Common myeloid progenitor, CD34-positive (primary cell): ENCODE measurements at regions not wholly inside any gene's neighbourhood (a gene's known extent, or its start where the extent isn't known, plus 50 kb on each side); places are given as distances from the start of the nearest gene placed in this dataset.

Experiments used
- CTCF ChIA-PET: fragments of 350-600 bp; sonication (Branson Sonifier 250); formaldehyde crosslinking; loops from one replicate; lab custom pipeline; 2021; ENCODE audit warnings: antibody characterized with exemption; lab: Charles Lee
- POLR2A ChIA-PET: fragments of 350-600 bp; sonication (Branson Sonifier 250); formaldehyde crosslinking; loops from one replicate; lab custom pipeline; 2021; ENCODE audit warnings: antibody characterized with exemption; lab: Charles Lee
- DNase-seq, 3 donors: peaks; one replicate each; pipeline versions ENCODE4 v3.0.0 to v3.0.0-alpha.2; 2013
- H3K27ac ChIP-seq, 2 experiments: 1 replicate in 1 of 2; 2 replicates in 1 of 2; pipeline ENCODE4 v1.7.0; 2013; ENCODE audit warnings: inconsistent platforms in 2 of 2, low read length in 2 of 2, mild to moderate bottlenecking in 2 of 2, low read depth in 1 of 2, moderate library complexity in 1 of 2; ENCODE audit not compliant: severe bottlenecking in 2 of 2, insufficient read depth in 1 of 2, poor library complexity in 1 of 2
- H3K27me3 ChIP-seq, 5 experiments: replicated peaks in 2 of 5; 1 replicate in 3 of 5; 2 replicates in 2 of 5; pipeline versions ENCODE4 v1.6.1 to v1.7.0; 2013; ENCODE audit warnings: low read length in 4 of 5, mild to moderate bottlenecking in 2 of 5, moderate library complexity in 2 of 5, inconsistent platforms in 1 of 5; ENCODE audit not compliant: insufficient read depth in 5 of 5, control insufficient read depth in 4 of 5
- H3K36me3 ChIP-seq, 4 experiments: 1 replicate in 2 of 4; 2 replicates in 2 of 4; pipeline versions ENCODE4 v1.6.1 to v1.7.0; 2013; ENCODE audit warnings: low read length in 3 of 4, control low read depth in 1 of 4, mild to moderate bottlenecking in 1 of 4; ENCODE audit not compliant: control insufficient read depth in 4 of 4, insufficient read depth in 4 of 4
- H3K4me1 ChIP-seq, 4 experiments: 1 replicate in 3 of 4; 2 replicates in 1 of 4; pipeline versions ENCODE4 v1.6.1 to v1.7.1; 2013; ENCODE audit warnings: low read length in 3 of 4, mild to moderate bottlenecking in 3 of 4, control low read depth in 1 of 4, inconsistent platforms in 1 of 4, moderate library complexity in 1 of 4; ENCODE audit not compliant: control insufficient read depth in 4 of 4, insufficient read depth in 4 of 4; ENCODE audit errors: control extremely low read depth in 1 of 4
- H3K4me3 ChIP-seq, 7 experiments: 1 replicate in 4 of 7; 2 replicates in 3 of 7; pipeline versions ENCODE4 v1.5.1 to v1.7.0; 2013; ENCODE audit warnings: mild to moderate bottlenecking in 7 of 7, low read length in 6 of 7, moderate library complexity in 6 of 7, inconsistent platforms in 2 of 7, low read depth in 2 of 7, control low read depth in 1 of 7; ENCODE audit not compliant: insufficient read depth in 4 of 7, control insufficient read depth in 1 of 7; ENCODE audit errors: extremely low read depth in 1 of 7
- H3K9me3 ChIP-seq, 5 experiments: 1 replicate in 4 of 5; 2 replicates in 1 of 5; pipeline versions ENCODE4 v1.6.1 to v1.7.1; 2013; ENCODE audit warnings: low read length in 4 of 5, mild to moderate bottlenecking in 2 of 5, inconsistent platforms in 1 of 5, low read depth in 1 of 5, moderate library complexity in 1 of 5; ENCODE audit not compliant: control insufficient read depth in 4 of 5, insufficient read depth in 2 of 5; ENCODE audit errors: control extremely low read depth in 1 of 5
- WGBS: methylation state at CpG from one replicate; pipeline ENCODE4 v1.1.5; 2013; ENCODE audit not compliant: insufficient coverage; 5-methylcytosine and 5-hydroxymethylcytosine counted together

DNA sequence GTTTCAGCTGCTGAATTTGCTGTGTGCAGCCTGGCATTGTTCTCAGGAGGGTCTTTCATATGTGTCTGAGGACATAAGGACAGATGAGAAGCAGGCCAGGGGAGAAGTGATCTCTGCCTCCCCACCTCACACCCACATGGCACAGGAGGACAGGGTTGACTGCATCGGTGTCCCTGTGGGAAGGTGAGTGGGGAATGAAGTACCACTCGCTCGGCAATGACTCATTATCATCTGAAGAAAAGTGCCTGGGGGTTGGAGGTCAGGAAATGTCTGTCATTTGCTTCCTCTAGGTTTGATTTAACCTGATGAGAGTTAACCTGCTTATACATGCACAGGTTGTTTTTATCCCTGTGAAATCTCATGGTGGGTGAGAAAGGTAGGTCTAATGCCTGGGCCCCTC, 195.0 kb downstream of the GADD45G start:
- ChIA-PET CTCF (no interaction called here), POLR2A (no interaction called here)
- Histone ChIP-seq H3K4me1 (no peaks in the 10 kb centered on the region), H3K27ac (no peak overlapping the region), H3K36me3 (no peaks in the 10 kb centered on the region), H3K9me3 (no peaks in the 10 kb centered on the region), H3K27me3 (no peaks in the 10 kb centered on the region), H3K4me3 (no peak overlapping the region)
- no peak for DNase-seq
- no CpG with 5 or more reads among the region's 3 CpGs for WGBS

- Histone ChIP-seq H3K4me3 (no peak overlapping the region), H3K9me3 (no peaks in the 10 kb centered on the region), H3K4me1 (no peaks in the 10 kb centered on the region), H3K27ac (no peak overlapping the region), H3K36me3 (no peaks in the 10 kb centered on the region), H3K27me3 (no peaks in the 10 kb centered on the region)
- ChIA-PET CTCF (no interaction called here), POLR2A (no interaction called here)
- 92% methylated on average over 4 of the region's 4 CpGs for whole genome bisulfite sequencing
- DNase-seq: no peak
Observed at GRCh38 chr9:89801341-89801740, 196.5 kb downstream of the GADD45G start.

DNA sequence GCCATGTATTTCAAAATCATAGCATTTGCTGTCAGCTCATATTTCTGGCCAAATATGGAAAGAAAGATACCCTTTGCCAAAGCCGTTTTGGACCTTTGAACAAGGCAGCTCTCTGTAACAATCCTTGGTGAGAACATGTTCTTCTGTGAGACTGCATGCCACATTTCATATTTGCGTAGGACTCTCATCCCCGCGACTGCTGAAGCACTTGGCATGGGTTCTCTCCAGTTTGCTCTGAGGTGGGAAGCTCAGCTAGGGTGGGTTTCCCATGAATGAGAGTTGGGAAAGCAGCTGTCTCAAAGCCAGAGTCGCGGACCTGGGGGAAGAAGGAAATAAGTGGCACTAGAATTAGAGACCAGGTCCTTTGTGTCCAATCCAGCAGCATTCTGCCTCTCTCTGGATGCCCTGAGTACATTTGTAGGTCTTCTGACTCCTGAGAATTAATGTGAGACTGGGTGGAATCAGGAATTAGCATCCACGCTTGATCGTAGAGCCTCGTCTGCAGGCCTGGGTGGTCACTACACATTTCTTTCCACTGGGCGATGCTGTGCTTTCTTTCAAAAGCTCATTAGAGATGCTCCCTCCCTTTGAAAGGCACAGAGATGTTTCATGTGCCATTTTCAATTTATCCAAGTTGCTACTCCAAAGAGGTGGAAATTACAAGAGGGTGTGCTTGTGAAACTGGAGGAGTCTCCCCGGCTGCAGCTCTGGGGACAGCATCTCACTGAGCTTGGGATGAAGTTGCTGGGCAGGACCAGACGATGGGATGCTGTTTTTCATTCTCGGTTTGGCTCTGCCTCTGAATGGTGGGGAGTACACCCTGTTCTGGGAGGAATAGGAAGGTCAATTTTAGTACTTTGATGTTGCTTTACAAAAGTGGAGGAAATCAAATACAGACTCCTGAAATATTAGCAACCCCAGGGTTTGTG, 197.2 kb downstream of the GADD45G start:
- Histone ChIP-seq H3K4me1 (no peaks in the 10 kb centered on the region), H3K27ac (no peak overlapping the region), H3K36me3 (no peaks in the 10 kb centered on the region), H3K27me3 (no peaks in the 10 kb centered on the region), H3K4me3 (no peak overlapping the region), H3K9me3 (no peaks in the 10 kb centered on the region)
- ChIA-PET CTCF (no interaction called here), POLR2A (no interaction called here)
- WGBS: 99% methylated on average over 13 of the region's 13 CpGs
- no peak for DNase-seq

DNA sequence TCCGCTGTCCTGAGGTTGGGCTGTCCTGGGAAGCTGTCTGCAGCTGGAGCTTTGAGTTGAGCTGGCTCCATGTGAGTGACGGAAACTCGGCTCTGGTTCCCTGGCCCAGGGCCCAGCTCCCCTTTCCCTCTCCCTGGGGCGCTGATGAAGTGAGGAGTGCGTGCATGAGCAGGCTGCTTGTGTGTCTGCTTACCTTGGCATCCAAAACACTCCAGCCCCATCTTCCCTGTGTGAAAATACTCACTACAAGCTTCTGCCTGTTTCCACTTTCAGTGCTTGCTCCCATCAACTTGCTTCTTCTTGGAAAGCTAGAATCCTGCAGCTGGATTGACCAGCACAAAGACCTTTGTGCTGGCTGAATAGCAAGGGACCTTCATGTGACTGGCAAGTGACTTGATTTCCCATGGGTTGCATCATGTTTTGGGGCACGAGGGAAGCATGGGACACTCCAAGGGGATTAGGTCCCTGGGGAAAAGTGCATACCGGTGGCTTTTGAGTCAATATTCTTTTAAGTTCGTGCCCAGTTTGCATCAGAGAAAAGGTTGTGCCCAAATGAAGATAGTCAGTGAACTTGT, 198.1 kb downstream of the GADD45G start:
- CTCF ChIA-PET: no interaction called here

DNA sequence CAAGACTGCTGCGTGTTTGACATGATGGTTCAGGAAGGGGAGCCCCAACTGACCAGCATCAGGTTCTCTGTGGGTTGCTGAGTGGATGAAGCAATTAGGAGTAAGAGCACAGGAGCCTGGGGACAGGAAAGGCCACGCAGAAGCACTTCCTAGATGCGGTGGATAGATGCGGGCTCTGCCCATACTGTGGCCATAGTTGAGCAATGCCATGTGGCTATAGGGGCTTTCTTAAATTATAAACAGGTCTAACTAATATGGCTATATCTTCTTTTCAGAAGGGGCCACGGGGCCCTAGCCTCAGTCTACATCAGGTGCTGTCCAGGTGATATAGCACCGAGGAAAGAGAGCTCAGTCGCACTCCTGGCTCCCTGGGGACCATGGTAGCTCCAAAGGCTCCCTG, 198.6 kb downstream of the GADD45G start:
- CTCF ChIA-PET: interaction anchor here (1.0 kb wide), 1 partner anchor 25 kb away, joined by 3 read pairs; no protein-coding TSS in a partner anchor
- H3K36me3 ChIP-seq: no peaks in the 10 kb centered on the region

More for the DNA sequence above, 198.1 kb downstream of the GADD45G start:
- Histone ChIP-seq H3K27me3 (no peaks in the 10 kb centered on the region), H3K27ac (no peak overlapping the region), H3K4me3 (no peak overlapping the region), H3K9me3 (no peaks in the 10 kb centered on the region), H3K36me3 (no peaks in the 10 kb centered on the region), H3K4me1 (no peaks in the 10 kb centered on the region)
- 94% methylated on average over 8 of the region's 8 CpGs for WGBS
- no peak for DNase-seq
- POLR2A ChIA-PET: no interaction called here

DNA sequence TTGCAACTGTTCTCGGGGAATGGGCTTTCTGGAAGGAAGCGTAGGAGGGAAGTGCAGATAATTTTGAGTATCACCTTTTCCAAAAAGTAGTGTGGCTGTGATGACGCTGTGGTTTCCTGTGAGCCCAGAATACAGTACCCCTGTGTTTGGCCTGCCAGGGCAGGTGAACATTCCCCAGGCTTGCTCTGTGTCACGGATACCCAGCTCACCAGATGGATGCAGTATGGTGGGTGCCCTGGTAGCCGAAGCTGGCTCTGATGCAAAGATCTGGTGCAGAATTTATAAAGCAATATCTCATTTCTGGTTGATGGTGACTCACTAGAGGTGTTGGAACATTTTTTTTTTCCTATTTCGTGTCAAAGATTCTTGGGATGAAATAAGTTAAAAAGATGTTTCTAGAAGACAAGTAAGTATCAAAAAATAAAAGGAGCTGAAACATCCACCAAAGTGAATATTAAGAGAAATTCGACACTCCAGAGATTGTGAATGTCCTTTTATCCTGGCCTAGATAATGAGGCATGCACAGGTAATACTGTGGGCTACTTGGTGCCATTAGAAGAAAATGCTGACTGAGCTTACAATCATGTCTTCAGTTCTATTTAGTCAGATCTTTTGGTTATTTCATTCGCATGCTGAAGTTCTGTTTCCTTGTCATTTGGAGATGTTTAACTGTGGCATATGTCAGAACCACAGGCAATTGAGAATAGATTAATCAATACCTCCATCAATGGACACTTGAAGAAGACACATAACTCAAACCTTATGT, 200.1 kb downstream of the GADD45G start:
- ChIA-PET CTCF (interaction anchor here (1.0 to 1.4 kb wide), 2 partner anchors 9 to 27 kb away, joined by 3 read pairs; no protein-coding TSS in a partner anchor), POLR2A (no interaction called here)
- Histone ChIP-seq H3K4me3 (no peak overlapping the region), H3K27me3 (no peaks in the 10 kb centered on the region), H3K9me3 (no peaks in the 10 kb centered on the region), H3K4me1 (no peaks in the 10 kb centered on the region), H3K36me3 (no peaks in the 10 kb centered on the region), H3K27ac (no peak overlapping the region)
- DNase-seq: no peak
- WGBS: 95% methylated on average over 7 of the region's 8 CpGs

More for the DNA sequence above, 198.6 kb downstream of the GADD45G start:
- no peak overlapping the region for H3K27ac ChIP-seq
- DNase-seq: no peak
- POLR2A ChIA-PET: no interaction called here
- H3K4me1 ChIP-seq: no peaks in the 10 kb centered on the region
- H3K9me3 ChIP-seq: no peaks in the 10 kb centered on the region
- WGBS: 96% methylated on average over 3 of the region's 7 CpGs
- H3K27me3 ChIP-seq: no peaks in the 10 kb centered on the region
- H3K4me3 ChIP-seq: no peak overlapping the region
